Psoas muscle (tissue), 7 donors: ENCODE measurements at regions not wholly inside any gene's neighbourhood (a gene's known extent, or its start where the extent isn't known, plus 50 kb on each side); places are given as distances from the start of the nearest gene placed in this dataset.

ENCODE experiments used
- ATAC-seq, 4 donors: fragments of 200-7000 bp; cut with Tn5 transposase; one replicate each; pipeline ENCODE4 v1.9.1; 2020; ENCODE audit warnings: moderate library complexity in 3 of 4, mild to moderate bottlenecking in 2 of 4
- DNase-seq, 2 donors: peaks; one replicate each; pipeline ENCODE4 v3.0.0-alpha.2; 2020
- H3K27ac ChIP-seq: fragments of 200-600 bp; one replicate; pipeline ENCODE4 v1.8.0; 2022
- H3K27me3 ChIP-seq, 3 donors: fragments of 200-600 bp in 1 of 3; one replicate each; pipeline versions ENCODE4 v1.6.1 to v1.8.0; 2013 to 2022; ENCODE audit warnings: low read length in 2 of 3, mild to moderate bottlenecking in 2 of 3, moderate library complexity in 1 of 3; ENCODE audit not compliant: insufficient read depth in 3 of 3
- H3K36me3 ChIP-seq, 2 donors: fragments of 200-600 bp in 1 of 2; one replicate each; pipeline versions ENCODE4 v1.6.1 to v1.8.0; 2013 to 2022; ENCODE audit warnings: low read depth in 1 of 2, mild to moderate bottlenecking in 1 of 2, moderate library complexity in 1 of 2; ENCODE audit not compliant: insufficient read depth in 1 of 2
- H3K4me1 ChIP-seq: fragments of 200-600 bp; one replicate; pipeline ENCODE4 v1.8.0; 2022
- H3K4me3 ChIP-seq: fragments of 200-600 bp; one replicate; pipeline ENCODE4 v1.8.0; 2022; ENCODE audit warnings: mild to moderate bottlenecking
- H3K9me3 ChIP-seq: fragments of 200-600 bp; one replicate; pipeline ENCODE4 v1.8.0; 2022
- WGBS, 3 donors: extraction: QIAGEN DNeasy Blood & Tissue Kit; methylation state at CpG; one replicate each; pipeline versions ENCODE4 v1.1.6 to v1.1.7; 2013; 5-methylcytosine and 5-hydroxymethylcytosine counted together
- intact Hi-C, 2 donors: fragments of 100-400 bp; cut with DNase I; formaldehyde crosslinking; loops; one replicate each; pipeline versions ENCODE4 v1.11.0 to v1.14.2; 2022
- TF ChIP-seq, protein P1 (sequence below): fragments of 200-600 bp; IDR thresholded peaks from one replicate; pipeline ENCODE4 v1.8.0; 2022; ENCODE audit warnings: antibody characterized with exemption
- donor health status: healthy with polysubstance abuse.
- donor health status: DM: no; HTN: no; CAD: no; lungs with moderate emphysema.
- donor health status: Bipolar disorder and iron deficiency.
- donor health status: healthy.
- donor health status: DM: yes; HTN: yes; CAD: no.
- donor health status: DM: no; HTN: no; CAD: no.
- donor health status: DM: yes; HTN: yes; CAD: no.

DNA sequence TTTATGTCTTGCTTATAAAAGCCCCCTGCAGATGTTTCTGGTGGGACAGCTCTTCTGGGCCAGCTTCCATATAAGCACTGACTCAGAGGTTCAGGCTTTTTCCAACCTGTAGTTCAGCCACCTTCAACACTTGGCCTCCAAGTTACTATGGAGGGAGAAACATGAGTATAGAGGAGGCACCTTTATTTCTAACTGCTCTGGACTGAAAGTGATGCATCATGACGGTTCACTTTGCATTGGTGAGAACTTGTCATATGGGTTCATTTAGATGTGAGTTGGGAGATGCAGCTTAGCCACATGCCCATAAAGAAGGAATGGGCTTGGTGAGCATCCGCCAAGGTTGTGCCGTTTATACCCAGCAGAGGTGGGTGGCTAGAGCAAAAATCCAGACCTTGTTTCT lies 58.8 kb upstream of the CFAP161 start:
- ATAC-seq (no peak), DNase-seq (no peak)
- H3K27me3 ChIP-seq = no peaks in the 10 kb centered on the region
- WGBS, 3 donors = 77 to 94% (median 89%) methylated on average over 3 of the region's 3 CpGs
- H3K4me1 ChIP-seq = peaks cover 6% of the 10 kb centered on the region
- TF ChIP-seq, protein P1, sequence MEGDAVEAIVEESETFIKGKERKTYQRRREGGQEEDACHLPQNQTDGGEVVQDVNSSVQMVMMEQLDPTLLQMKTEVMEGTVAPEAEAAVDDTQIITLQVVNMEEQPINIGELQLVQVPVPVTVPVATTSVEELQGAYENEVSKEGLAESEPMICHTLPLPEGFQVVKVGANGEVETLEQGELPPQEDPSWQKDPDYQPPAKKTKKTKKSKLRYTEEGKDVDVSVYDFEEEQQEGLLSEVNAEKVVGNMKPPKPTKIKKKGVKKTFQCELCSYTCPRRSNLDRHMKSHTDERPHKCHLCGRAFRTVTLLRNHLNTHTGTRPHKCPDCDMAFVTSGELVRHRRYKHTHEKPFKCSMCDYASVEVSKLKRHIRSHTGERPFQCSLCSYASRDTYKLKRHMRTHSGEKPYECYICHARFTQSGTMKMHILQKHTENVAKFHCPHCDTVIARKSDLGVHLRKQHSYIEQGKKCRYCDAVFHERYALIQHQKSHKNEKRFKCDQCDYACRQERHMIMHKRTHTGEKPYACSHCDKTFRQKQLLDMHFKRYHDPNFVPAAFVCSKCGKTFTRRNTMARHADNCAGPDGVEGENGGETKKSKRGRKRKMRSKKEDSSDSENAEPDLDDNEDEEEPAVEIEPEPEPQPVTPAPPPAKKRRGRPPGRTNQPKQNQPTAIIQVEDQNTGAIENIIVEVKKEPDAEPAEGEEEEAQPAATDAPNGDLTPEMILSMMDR = no peak
- no peak overlapping the region for H3K4me3 ChIP-seq
- no peaks in the 10 kb centered on the region for H3K36me3 ChIP-seq
- no peaks in the 10 kb centered on the region for H3K9me3 ChIP-seq
- intact Hi-C loops = no loop called here
- H3K27ac ChIP-seq = no peak overlapping the region

DNA sequence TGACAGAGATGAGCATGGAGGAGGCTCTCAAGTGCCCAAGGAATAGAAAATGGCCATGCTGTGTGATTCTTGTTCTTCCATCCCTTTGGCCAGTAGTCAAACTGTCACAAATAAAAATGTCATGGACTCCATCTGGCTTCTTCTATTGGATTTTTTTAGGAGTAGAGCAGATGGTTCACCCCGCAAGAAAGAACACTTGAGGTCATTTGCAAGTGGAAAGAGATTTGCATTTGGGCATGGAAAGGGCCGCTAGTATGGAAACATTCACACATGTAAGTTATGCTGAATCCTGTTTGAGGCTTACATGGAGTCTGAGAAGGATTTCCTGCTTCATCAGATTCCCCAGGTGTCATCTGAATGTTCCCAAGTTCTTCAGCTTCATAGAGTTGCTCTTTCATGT lies 53.1 kb upstream of the CFAP161 start:
- Histone ChIP-seq H3K27ac (no peak overlapping the region), H3K36me3 (no peaks in the 10 kb centered on the region), H3K4me3 (no peak overlapping the region), H3K9me3 (no peaks in the 10 kb centered on the region), H3K27me3 (no peaks in the 10 kb centered on the region), H3K4me1 (no peaks in the 10 kb centered on the region)
- intact Hi-C loops = no loop called here
- DNase-seq (no peak), ATAC-seq (no peak)
- TF ChIP-seq, protein P1 = no peak
- 70 to 74% (median 73%) methylated on average over 2 of the region's 2 CpGs for WGBS, 3 donors

DNA sequence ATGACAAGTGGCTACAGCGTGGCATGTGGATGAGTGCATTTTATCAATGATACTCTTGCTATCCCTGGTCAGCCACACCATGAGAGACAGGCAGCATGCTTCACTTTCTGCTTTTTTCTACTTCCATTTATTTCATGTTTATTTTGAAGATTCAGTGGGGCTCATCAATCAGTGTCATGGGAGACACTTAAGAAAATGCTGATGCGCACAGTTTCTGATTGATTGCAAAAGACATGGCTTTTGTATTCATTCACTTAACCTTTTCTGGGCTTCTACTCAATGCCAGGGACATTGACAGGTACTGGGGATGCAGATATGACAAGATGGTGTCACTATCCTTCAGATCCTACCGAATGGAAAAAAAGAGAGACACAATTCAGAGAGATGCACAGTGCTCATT lies 50.9 kb upstream of the CFAP161 start:
- no peaks in the 10 kb centered on the region for H3K9me3 ChIP-seq
- TF ChIP-seq, protein P1 = no peak
- no peak overlapping the region for H3K27ac ChIP-seq
- ATAC-seq (no peak), DNase-seq (no peak)
- no peaks in the 10 kb centered on the region for H3K4me1 ChIP-seq
- 88 to 94% (median 92%) methylated on average over 3 of the region's 3 CpGs for WGBS, 3 donors
- intact Hi-C loops = no loop called here
- H3K4me3 ChIP-seq = no peak overlapping the region
- H3K27me3 ChIP-seq = no peaks in the 10 kb centered on the region
- H3K36me3 ChIP-seq = no peaks in the 10 kb centered on the region
